ENCODE measurements at regions not wholly inside any gene's neighbourhood (a gene's known extent, or its start where the extent isn't known, plus 50 kb on each side); places are given as distances from the start of the nearest gene placed in this dataset.
"Not testable (repeated sequence)": the region's sequence is repeated elsewhere in the genome, so short reads cannot be mapped to it uniquely, and the experiment has no call there.

GRCh38 chr10:78345515-78345914, 311.9 kb downstream of the RPS24 start:
- not testable (repeated sequence) for TF ChIP-seq CTCF (conservative IDR thresholded peaks at IDR 0.05; ENCODE audit: low read length); EZH2phosphoT487 (IDR thresholded peaks at IDR 0.05; ENCODE audit: borderline replicate concordance, low read depth, low read length)

All from OCI-LY7 (cell line).